Fibroblast of lung (primary cell): ENCODE measurements at regions not wholly inside any gene's neighbourhood (a gene's known extent, or its start where the extent isn't known, plus 50 kb on each side); places are given as distances from the start of the nearest gene placed in this dataset.

Experiments used
- DNase-seq, 2 donors: peaks; one replicate each; pipeline versions ENCODE4 v3.0.0 to v3.0.0-alpha.2; 2010; ENCODE audit warnings: low read depth in 2 of 2
- H2AFZ ChIP-seq: 2 replicates; pipeline ENCODE4 v1.5.1; 2012; ENCODE audit warnings: low read length, control low read depth, inconsistent platforms
- H3K27ac ChIP-seq: 2 replicates; pipeline ENCODE4 v1.5.1; 2011; ENCODE audit warnings: low read length, control low read depth; ENCODE audit not compliant: insufficient read depth
- H3K27me3 ChIP-seq: 2 replicates; pipeline ENCODE4 v1.5.1; 2011; ENCODE audit warnings: mild to moderate bottlenecking, low read length; ENCODE audit not compliant: control insufficient read depth, insufficient read depth
- H3K36me3 ChIP-seq: 2 replicates; pipeline ENCODE4 v1.5.1; 2011; ENCODE audit warnings: low read length; ENCODE audit not compliant: control insufficient read depth, insufficient read depth
- H3K4me1 ChIP-seq: 2 replicates; pipeline ENCODE4 v1.5.1; 2011; ENCODE audit warnings: low read length; ENCODE audit not compliant: control insufficient read depth, insufficient read depth; ENCODE audit errors: extremely low read depth
- H3K4me2 ChIP-seq: 2 replicates; pipeline ENCODE4 v1.5.1; 2011; ENCODE audit warnings: low read length, control low read depth; ENCODE audit not compliant: insufficient read depth; ENCODE audit errors: extremely low read depth
- H3K4me3 ChIP-seq, 4 experiments: fragments of 200-600 bp in 1 of 4; sonication (generic) in 1 of 4; replicated peaks in 1 of 4; 2 replicates each; pipeline ENCODE4 v1.5.1; 2011 to 2016; ENCODE audit warnings: low read length in 4 of 4, low read depth in 3 of 4, mild to moderate bottlenecking in 3 of 4, control low read depth in 2 of 4, inconsistent platforms in 1 of 4, mixed read lengths in 1 of 4; ENCODE audit not compliant: insufficient read depth in 1 of 4; ENCODE audit errors: control extremely low read depth in 1 of 4
- H3K79me2 ChIP-seq: 2 replicates; pipeline ENCODE4 v1.5.1; 2012; ENCODE audit warnings: mild to moderate bottlenecking, low read length, inconsistent platforms; ENCODE audit not compliant: control insufficient read depth, insufficient read depth
- H3K9ac ChIP-seq: 2 replicates; pipeline ENCODE4 v1.5.1; 2011; ENCODE audit warnings: mild to moderate bottlenecking, low read length, control low read depth; ENCODE audit not compliant: insufficient read depth
- H3K9me3 ChIP-seq: 2 replicates; pipeline ENCODE4 v1.5.1; 2012; ENCODE audit warnings: low read depth, low read length; ENCODE audit not compliant: control insufficient read depth, insufficient read depth
- H4K20me1 ChIP-seq: 2 replicates; pipeline ENCODE4 v1.5.1; 2011; ENCODE audit warnings: low read length; ENCODE audit not compliant: control insufficient read depth, insufficient read depth; ENCODE audit errors: extremely low read depth
- CTCF ChIP-seq, 2 donors: IDR thresholded peaks in 1 of 2; conservative IDR thresholded peaks in 1 of 2; 1 replicate in 1 of 2; 2 replicates in 1 of 2; pipeline ENCODE4 v1.5.1; 2011 to 2012; ENCODE audit warnings: low read length in 2 of 2, control low read depth in 1 of 2, inconsistent platforms in 1 of 2, low read depth in 1 of 2, mild to moderate bottlenecking in 1 of 2
- EZH2 ChIP-seq: IDR thresholded peaks from 2 replicates; pipeline ENCODE4 v1.5.1; 2012; ENCODE audit warnings: low read length, control low read depth, mild to moderate bottlenecking; ENCODE audit errors: missing control alignments

- no peak overlapping the region for H3K4me2 ChIP-seq
- no peaks in the 10 kb centered on the region for H3K9me3 ChIP-seq
- no peak overlapping the region for H3K4me3 ChIP-seq
- peaks cover 10% of the 10 kb centered on the region for H3K79me2 ChIP-seq
- TF ChIP-seq CTCF (conservative IDR thresholded peaks at IDR 0.05 in 1 of 2, IDR thresholded peaks at IDR 0.05 in 1 of 2; ENCODE audit: low read depth in 1 of 2, low read length in 2 of 2) (no peak), EZH2 (no peak)
- no peak overlapping the region for H2AFZ ChIP-seq
- peak overlapping the region; percentile 9 for H3K27ac ChIP-seq
- H4K20me1 ChIP-seq = no peaks in the 10 kb centered on the region
- H3K27me3 ChIP-seq = no peaks in the 10 kb centered on the region
- peak; percentile 30 to 51 for DNase-seq
- peaks cover 12% of the 10 kb centered on the region for H3K4me1 ChIP-seq
- no peaks in the 10 kb centered on the region for H3K36me3 ChIP-seq
- no peak overlapping the region for H3K9ac ChIP-seq
Observed at GRCh38 chr1:241411056-241411775, 54.2 kb upstream of the RGS7 start.

GRCh38 chr1:241408170-241408569 is 51.2 kb upstream of the RGS7 start:
- H3K27ac ChIP-seq = no peak overlapping the region
- H3K79me2 ChIP-seq = no peaks in the 10 kb centered on the region
- H2AFZ ChIP-seq = no peak overlapping the region
- DNase-seq = peak; percentile 3 to 54
- peaks cover 5% of the 10 kb centered on the region for H3K4me1 ChIP-seq
- H3K9ac ChIP-seq = no peak overlapping the region
- no peak overlapping the region for H3K4me3 ChIP-seq
- H4K20me1 ChIP-seq = no peaks in the 10 kb centered on the region
- TF ChIP-seq CTCF (conservative IDR thresholded peaks at IDR 0.05 in 1 of 2, IDR thresholded peaks at IDR 0.05 in 1 of 2; ENCODE audit: low read depth in 1 of 2, low read length in 2 of 2) = peak in 1 of 2 donors; percentile 29
- TF ChIP-seq EZH2 = no peak
- no peaks in the 10 kb centered on the region for H3K36me3 ChIP-seq
- no peaks in the 10 kb centered on the region for H3K9me3 ChIP-seq
- H3K27me3 ChIP-seq = no peaks in the 10 kb centered on the region
- no peak overlapping the region for H3K4me2 ChIP-seq
